ENCODE measurements at regions not wholly inside any gene's neighbourhood (a gene's known extent, or its start where the extent isn't known, plus 50 kb on each side); places are given as distances from the start of the nearest gene placed in this dataset.

DNA sequence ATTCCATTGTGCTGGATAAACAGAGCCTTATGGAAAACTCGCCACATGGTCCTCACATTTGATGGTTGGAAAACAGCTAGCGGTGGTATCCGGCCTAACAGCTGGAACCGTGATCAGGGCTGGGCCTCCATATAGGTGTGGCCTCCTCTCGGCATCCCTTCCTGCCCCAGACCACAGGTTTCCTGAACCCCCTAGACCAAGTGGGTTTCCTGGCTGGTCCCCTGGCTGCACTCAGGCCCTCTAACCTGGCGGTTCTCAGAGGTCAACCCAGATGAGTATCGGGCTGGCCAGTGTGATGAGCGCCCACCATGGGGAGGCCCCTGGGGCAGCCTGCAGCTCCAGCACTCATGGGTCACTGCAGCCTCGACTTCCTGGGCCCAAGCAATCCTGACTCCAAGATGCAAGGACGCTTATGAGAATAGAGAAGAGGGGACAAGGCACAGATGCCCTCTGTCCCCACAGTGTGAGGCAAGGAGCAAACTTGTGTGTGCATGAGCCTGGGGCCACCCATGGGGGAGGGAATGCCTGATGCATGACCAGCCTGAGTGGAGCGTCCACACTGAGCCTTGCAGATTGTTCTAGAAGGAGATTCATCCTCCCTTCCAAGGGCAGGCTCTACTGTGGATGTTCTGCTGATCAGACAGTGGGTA, 53.4 kb upstream of the WNT7B start:
- H2AFZ ChIP-seq (ENCODE audit: low read depth) = no peak overlapping the region
- no peak for DNase-seq
- POLR2A ChIA-PET = no interaction called here
- peaks cover 0 to 2% of the 10 kb centered on the region in 2 experiments; a peak in 2 of 4 replicates for H3K4me1 ChIP-seq (ENCODE audit: control insufficient read depth in 1 of 2, insufficient read depth in 2 of 2, low read depth in 1 of 2, low read length in 1 of 2)
- H3K79me2 ChIP-seq (ENCODE audit: insufficient read depth) = no peaks in the 10 kb centered on the region; the same call in 1 of the 2 replicates
- H3K36me3 ChIP-seq (replicated peaks in 1 of 2; ENCODE audit: control insufficient read depth in 1 of 2, insufficient read depth in 2 of 2, low read length in 1 of 2) = no peaks in the 10 kb centered on the region
- H3K4me2 ChIP-seq = no peak overlapping the region
- no peaks in the 10 kb centered on the region for H3K9me2 ChIP-seq
- H3K27me3 ChIP-seq (ENCODE audit: insufficient read depth) = no peaks in the 10 kb centered on the region
- CTCF ChIA-PET = interaction anchor here (1.0 to 2.2 kb wide), 4 partner anchors 15 to 24 kb away, joined by 3 to 8 read pairs (median 4); no protein-coding TSS in a partner anchor
- no peak overlapping the region for H3K27ac ChIP-seq (ENCODE audit: low read depth in 2 of 2, low read length in 1 of 2)
- no peak overlapping the region for H3K9ac ChIP-seq
- no peak overlapping the region for H3K4me3 ChIP-seq (ENCODE audit: low read depth in 2 of 2, low read length in 1 of 2)
- no peak for TF ChIP-seq USF1 (IDR thresholded peaks at IDR 0.05; ENCODE audit: borderline replicate concordance, low read depth)
- TF ChIP-seq EP300 (IDR thresholded peaks at IDR 0.05; ENCODE audit: borderline replicate concordance in 1 of 2, low read depth in 1 of 2, low read length in 1 of 2) = no peak
- no peak for TF ChIP-seq GABPA (IDR thresholded peaks at IDR 0.05; ENCODE audit: low read depth)
- TF ChIP-seq GATA2 (CRISPR knock-in tag; IDR thresholded peaks at IDR 0.05) = no peak
- TF ChIP-seq, protein P1, sequence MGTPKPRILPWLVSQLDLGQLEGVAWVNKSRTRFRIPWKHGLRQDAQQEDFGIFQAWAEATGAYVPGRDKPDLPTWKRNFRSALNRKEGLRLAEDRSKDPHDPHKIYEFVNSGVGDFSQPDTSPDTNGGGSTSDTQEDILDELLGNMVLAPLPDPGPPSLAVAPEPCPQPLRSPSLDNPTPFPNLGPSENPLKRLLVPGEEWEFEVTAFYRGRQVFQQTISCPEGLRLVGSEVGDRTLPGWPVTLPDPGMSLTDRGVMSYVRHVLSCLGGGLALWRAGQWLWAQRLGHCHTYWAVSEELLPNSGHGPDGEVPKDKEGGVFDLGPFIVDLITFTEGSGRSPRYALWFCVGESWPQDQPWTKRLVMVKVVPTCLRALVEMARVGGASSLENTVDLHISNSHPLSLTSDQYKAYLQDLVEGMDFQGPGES (IDR thresholded peaks at IDR 0.05; ENCODE audit: low read depth, low read length) = no peak
- TF ChIP-seq FOSL2 (IDR thresholded peaks at IDR 0.05; ENCODE audit: borderline replicate concordance, low read depth) = no peak
- TF ChIP-seq, protein P2, sequence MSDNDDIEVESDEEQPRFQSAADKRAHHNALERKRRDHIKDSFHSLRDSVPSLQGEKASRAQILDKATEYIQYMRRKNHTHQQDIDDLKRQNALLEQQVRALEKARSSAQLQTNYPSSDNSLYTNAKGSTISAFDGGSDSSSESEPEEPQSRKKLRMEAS (IDR thresholded peaks at IDR 0.05; ENCODE audit: low read depth) = no peak
- TF ChIP-seq FOXJ3 (CRISPR knock-in tag; IDR thresholded peaks at IDR 0.05) = no peak
- no peak for TF ChIP-seq REST (IDR thresholded peaks at IDR 0.05; ENCODE audit: low read depth, low read length)
- no peak for TF ChIP-seq RFX5 (IDR thresholded peaks at IDR 0.05; ENCODE audit: low read length)
- TF ChIP-seq ELF1 (IDR thresholded peaks at IDR 0.05) = no peak
- TF ChIP-seq TAF1 (IDR thresholded peaks at IDR 0.05; ENCODE audit: borderline replicate concordance, low read depth, low read length) = no peak
- no peak for TF ChIP-seq EZH2phosphoT487 (IDR thresholded peaks at IDR 0.05; ENCODE audit: borderline replicate concordance, low read depth)
- H4K20me1 ChIP-seq (ENCODE audit: insufficient read depth) = no peaks in the 10 kb centered on the region
- WGBS (ENCODE audit: low lambda C conversion rate) = 83% methylated on average over 6 of the region's 11 CpGs
- peaks cover 9% of the 10 kb centered on the region for H3F3A ChIP-seq (replicated peaks; ENCODE audit: insufficient read depth)
- no peaks in the 10 kb centered on the region for H3K9me3 ChIP-seq
